B cell (primary cell): ENCODE measurements at regions not wholly inside any gene's neighbourhood (a gene's known extent, or its start where the extent isn't known, plus 50 kb on each side); places are given as distances from the start of the nearest gene placed in this dataset.

Experiments used
- ATAC-seq: fragments of 200-7000 bp; cut with Tn5 transposase; one replicate; pipeline ENCODE4 v1.10.0; 2021; ENCODE audit warnings: low read depth, mild to moderate bottlenecking, moderate number of reproducible peaks, moderate library complexity
- CTCF ChIA-PET: fragments of 350-600 bp; sonication (Branson Sonifier 250); formaldehyde crosslinking; loops from one replicate; lab custom pipeline; 2021; ENCODE audit warnings: antibody characterized with exemption, inconsistent platforms; lab: Charles Lee
- POLR2A ChIA-PET: fragments of 350-600 bp; sonication (Branson Sonifier 250); formaldehyde crosslinking; loops from one replicate; lab custom pipeline; 2021; ENCODE audit warnings: antibody characterized with exemption; lab: Charles Lee
- DNase-seq: peaks from one replicate; pipeline ENCODE4 v3.0.0; 2013
- H2AFZ ChIP-seq: 2 replicates; pipeline ENCODE4 v1.6.1; 2012; ENCODE audit warnings: mild to moderate bottlenecking, low read depth, low read length; ENCODE audit not compliant: insufficient read depth, poor library complexity, severe bottlenecking
- H3K27ac ChIP-seq, 2 donors: 1 replicate in 1 of 2; 2 replicates in 1 of 2; pipeline ENCODE4 v1.5.1; 2012 to 2013; ENCODE audit warnings: low read length in 2 of 2, mild to moderate bottlenecking in 2 of 2, moderate library complexity in 1 of 2
- H3K27me3 ChIP-seq, 4 experiments: fragments of 200-600 bp in 1 of 4; sonication (generic) in 1 of 4; replicated peaks in 1 of 4; 1 replicate in 2 of 4; 2 replicates in 2 of 4; pipeline versions ENCODE4 v1.6.1 to v1.7.0; 2013 to 2016; ENCODE audit warnings: low read length in 3 of 4, mild to moderate bottlenecking in 2 of 4, mixed read lengths in 1 of 4, moderate library complexity in 1 of 4; ENCODE audit not compliant: insufficient read depth in 4 of 4, control insufficient read depth in 3 of 4; ENCODE audit errors: control extremely low read depth in 1 of 4
- H3K36me3 ChIP-seq, 2 experiments: replicated peaks in 1 of 2; 1 replicate in 1 of 2; 2 replicates in 1 of 2; pipeline versions ENCODE4 v1.6.1 to v1.7.1; 2013; ENCODE audit warnings: low read length in 1 of 2; ENCODE audit not compliant: insufficient read depth in 2 of 2, control insufficient read depth in 1 of 2; ENCODE audit errors: control extremely low read depth in 1 of 2, extremely low read depth in 1 of 2
- H3K4me1 ChIP-seq, 2 donors: fragments of 200-600 bp in 1 of 2; sonication (generic) in 1 of 2; 1 replicate in 1 of 2; 2 replicates in 1 of 2; pipeline versions ENCODE4 v1.5.1 to v1.6.1; 2013 to 2017; ENCODE audit warnings: low read length in 2 of 2; ENCODE audit not compliant: control insufficient read depth in 2 of 2, insufficient read depth in 2 of 2
- H3K4me2 ChIP-seq: replicated peaks from 2 replicates; pipeline ENCODE3; 2012; ENCODE audit warnings: mild to moderate bottlenecking, low read depth, low read length; ENCODE audit not compliant: poor library complexity, severe bottlenecking
- H3K4me3 ChIP-seq, 5 experiments: fragments of 200-600 bp in 1 of 5; sonication (generic) in 1 of 5; 1 replicate in 3 of 5; 2 replicates in 2 of 5; pipeline versions ENCODE4 v1.5.1 to v1.7.0; 2011 to 2016; ENCODE audit warnings: low read length in 4 of 5, mild to moderate bottlenecking in 4 of 5, low read depth in 2 of 5, control low read depth in 1 of 5, moderate library complexity in 1 of 5; ENCODE audit not compliant: insufficient read depth in 1 of 5; ENCODE audit errors: control extremely low read depth in 1 of 5, extremely low read depth in 1 of 5
- H3K79me2 ChIP-seq: fragments of 200-600 bp; sonication (generic); one replicate; pipeline ENCODE4 v1.6.0; 2016; ENCODE audit warnings: low read length; ENCODE audit not compliant: control insufficient read depth, insufficient read depth
- H3K9ac ChIP-seq: fragments of 200-600 bp; sonication (generic); 2 replicates; pipeline ENCODE4 v1.6.1; 2017; ENCODE audit warnings: mild to moderate bottlenecking, low read length, moderate library complexity
- H3K9me3 ChIP-seq, 3 donors: one replicate each; pipeline versions ENCODE4 v1.6.1 to v1.7.1; 2013; ENCODE audit warnings: low read length in 2 of 3; ENCODE audit not compliant: control insufficient read depth in 2 of 3, insufficient read depth in 1 of 3; ENCODE audit errors: control extremely low read depth in 1 of 3
- H4K20me1 ChIP-seq: 2 replicates; pipeline ENCODE4 v1.6.0; 2012; ENCODE audit warnings: mild to moderate bottlenecking, low read length; ENCODE audit not compliant: insufficient read depth, control insufficient read depth, poor library complexity, severe bottlenecking
- H3K27ac Mint-ChIP-seq: one replicate; pipeline ENCODE4 v1.8.0; 2021; ENCODE audit warnings: mixed read lengths
- H3K27me3 Mint-ChIP-seq: one replicate; pipeline ENCODE4 v1.8.0; 2021; ENCODE audit warnings: mixed read lengths
- H3K4me1 Mint-ChIP-seq: one replicate; pipeline ENCODE4 v1.8.0; 2021; ENCODE audit warnings: mixed read lengths
- H3K4me3 Mint-ChIP-seq: one replicate; pipeline ENCODE4 v1.8.0; 2021; ENCODE audit warnings: mixed read lengths
- H3K9me3 Mint-ChIP-seq: one replicate; pipeline ENCODE4 v1.8.0; 2022; ENCODE audit warnings: mixed read lengths; ENCODE audit not compliant: insufficient read depth
- EZH2 ChIP-seq: IDR thresholded peaks from 2 replicates; pipeline ENCODE4 v1.6.1; 2012; ENCODE audit warnings: borderline replicate concordance, low read depth, mild to moderate bottlenecking, moderate library complexity, low read length; ENCODE audit not compliant: insufficient read depth, poor library complexity, severe bottlenecking
- WGBS: methylation state at CpG from one replicate; pipeline ENCODE4 v1.1.5; 2013; ENCODE audit warnings: missing lambda C conversion rate; ENCODE audit not compliant: insufficient coverage; 5-methylcytosine and 5-hydroxymethylcytosine counted together
- intact Hi-C: fragments of 100-400 bp; cut with micrococcal nuclease; formaldehyde crosslinking; loops from one replicate; pipeline ENCODE4 v1.10.0; 2022
- TF ChIP-seq, protein P1 (sequence below): fragments of 200-600 bp; IDR thresholded peaks from one replicate; pipeline ENCODE4 v1.8.0; 2022; ENCODE audit warnings: antibody characterized with exemption, mild to moderate bottlenecking

GRCh38 chr14:101492716-101493115 lies 68.6 kb upstream of the DIO3 start:
- DNase-seq: no peak
- CTCF ChIA-PET: no interaction called here
- ATAC-seq: no peak
- Mint-ChIP-seq H3K27me3 (peaks cover 20% of the 10 kb centered on the region), H3K27ac (no peak overlapping the region), H3K4me1 (no peaks in the 10 kb centered on the region), H3K4me3 (no peak overlapping the region), H3K9me3 (peaks cover 3% of the 10 kb centered on the region)
- Histone ChIP-seq H2AFZ (no peak overlapping the region), H3K9ac (no peak overlapping the region), H3K27ac (no peak overlapping the region), H3K4me2 (no peak overlapping the region), H3K9me3 (peaks cover 0 to 8% (median under 1%) of the 10 kb centered on the region in 3 donors), H3K36me3 (no peaks in the 10 kb centered on the region), H3K27me3 (no peaks in the 10 kb centered on the region), H3K79me2 (no peaks in the 10 kb centered on the region), H4K20me1 (no peaks in the 10 kb centered on the region), H3K4me3 (no peak overlapping the region), H3K4me1 (no peaks in the 10 kb centered on the region)
- TF ChIP-seq EZH2: no peak
- TF ChIP-seq, protein P1, sequence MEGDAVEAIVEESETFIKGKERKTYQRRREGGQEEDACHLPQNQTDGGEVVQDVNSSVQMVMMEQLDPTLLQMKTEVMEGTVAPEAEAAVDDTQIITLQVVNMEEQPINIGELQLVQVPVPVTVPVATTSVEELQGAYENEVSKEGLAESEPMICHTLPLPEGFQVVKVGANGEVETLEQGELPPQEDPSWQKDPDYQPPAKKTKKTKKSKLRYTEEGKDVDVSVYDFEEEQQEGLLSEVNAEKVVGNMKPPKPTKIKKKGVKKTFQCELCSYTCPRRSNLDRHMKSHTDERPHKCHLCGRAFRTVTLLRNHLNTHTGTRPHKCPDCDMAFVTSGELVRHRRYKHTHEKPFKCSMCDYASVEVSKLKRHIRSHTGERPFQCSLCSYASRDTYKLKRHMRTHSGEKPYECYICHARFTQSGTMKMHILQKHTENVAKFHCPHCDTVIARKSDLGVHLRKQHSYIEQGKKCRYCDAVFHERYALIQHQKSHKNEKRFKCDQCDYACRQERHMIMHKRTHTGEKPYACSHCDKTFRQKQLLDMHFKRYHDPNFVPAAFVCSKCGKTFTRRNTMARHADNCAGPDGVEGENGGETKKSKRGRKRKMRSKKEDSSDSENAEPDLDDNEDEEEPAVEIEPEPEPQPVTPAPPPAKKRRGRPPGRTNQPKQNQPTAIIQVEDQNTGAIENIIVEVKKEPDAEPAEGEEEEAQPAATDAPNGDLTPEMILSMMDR: no peak
- POLR2A ChIA-PET: no interaction called here
- WGBS: 80% methylated on average over 13 of the region's 15 CpGs
- intact Hi-C loops: no loop called here

- ATAC-seq (no peak), DNase-seq (no peak)
- H3K4me3 Mint-ChIP-seq: no peak overlapping the region
- no peaks in the 10 kb centered on the region for H3K4me1 Mint-ChIP-seq
- CTCF ChIA-PET: no interaction called here
- Histone ChIP-seq H3K4me2 (no peak overlapping the region), H4K20me1 (no peaks in the 10 kb centered on the region), H2AFZ (no peak overlapping the region), H3K27me3 (peaks cover 0 to 4% (median 0%) of the 10 kb centered on the region in 4 experiments), H3K79me2 (no peaks in the 10 kb centered on the region), H3K36me3 (no peaks in the 10 kb centered on the region), H3K9me3 (peaks cover 0 to 16% (median 0%) of the 10 kb centered on the region in 3 donors), H3K27ac (no peak overlapping the region), H3K9ac (no peak overlapping the region), H3K4me3 (no peak overlapping the region), H3K4me1 (no peaks in the 10 kb centered on the region)
- no peak overlapping the region for H3K27ac Mint-ChIP-seq
- H3K27me3 Mint-ChIP-seq: peaks cover 28% of the 10 kb centered on the region
- 67% methylated on average over 2 of the region's 7 CpGs for WGBS
- POLR2A ChIA-PET: no interaction called here
- peaks cover 3% of the 10 kb centered on the region for H3K9me3 Mint-ChIP-seq
- TF ChIP-seq EZH2: no peak
- TF ChIP-seq, protein P1: no peak
- intact Hi-C loops: no loop called here
These were observed 66.5 kb upstream of the DIO3 start for GRCh38 chr14:101494826-101495225.
